ENCODE measurements at regions not wholly inside any gene's neighbourhood (a gene's known extent, or its start where the extent isn't known, plus 50 kb on each side); places are given as distances from the start of the nearest gene placed in this dataset.
"Not testable (repeated sequence)": the region's sequence is repeated elsewhere in the genome, so short reads cannot be mapped to it uniquely, and the experiment has no call there.

DNA sequence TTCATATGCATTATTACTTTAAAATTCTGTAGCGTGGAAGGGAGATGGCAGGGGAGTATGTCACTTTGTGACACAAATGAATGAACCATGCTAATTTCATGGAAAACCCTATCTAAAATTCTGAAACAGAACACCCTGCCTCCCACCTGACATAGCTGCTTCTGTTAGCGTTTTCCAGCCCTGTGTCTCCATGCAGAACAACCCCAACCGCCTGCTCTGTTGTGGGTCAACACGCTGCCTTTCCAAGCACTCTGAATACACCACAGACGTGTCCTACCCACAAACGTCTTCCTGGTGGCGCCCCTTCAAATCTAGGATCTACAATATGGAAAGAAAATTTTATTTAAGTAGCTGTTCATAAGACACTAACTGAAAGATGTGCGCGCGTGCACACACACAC is 238.6 kb downstream of the TRIML1 start:
- intact Hi-C loops (cut with DNase I) = no loop called here
- no peaks in the 10 kb centered on the region for H3K27me3 ChIP-seq
- peaks cover 0 to 11% (median 2%) of the 10 kb centered on the region in 4 donors for H3K9me3 ChIP-seq
- no peak for DNase-seq (ENCODE audit: extremely low spot score)
- H3K4me3 ChIP-seq = no peak overlapping the region
- no peak for TF ChIP-seq EP300 (IDR thresholded peaks at IDR 0.05)
- TF ChIP-seq, protein P1, sequence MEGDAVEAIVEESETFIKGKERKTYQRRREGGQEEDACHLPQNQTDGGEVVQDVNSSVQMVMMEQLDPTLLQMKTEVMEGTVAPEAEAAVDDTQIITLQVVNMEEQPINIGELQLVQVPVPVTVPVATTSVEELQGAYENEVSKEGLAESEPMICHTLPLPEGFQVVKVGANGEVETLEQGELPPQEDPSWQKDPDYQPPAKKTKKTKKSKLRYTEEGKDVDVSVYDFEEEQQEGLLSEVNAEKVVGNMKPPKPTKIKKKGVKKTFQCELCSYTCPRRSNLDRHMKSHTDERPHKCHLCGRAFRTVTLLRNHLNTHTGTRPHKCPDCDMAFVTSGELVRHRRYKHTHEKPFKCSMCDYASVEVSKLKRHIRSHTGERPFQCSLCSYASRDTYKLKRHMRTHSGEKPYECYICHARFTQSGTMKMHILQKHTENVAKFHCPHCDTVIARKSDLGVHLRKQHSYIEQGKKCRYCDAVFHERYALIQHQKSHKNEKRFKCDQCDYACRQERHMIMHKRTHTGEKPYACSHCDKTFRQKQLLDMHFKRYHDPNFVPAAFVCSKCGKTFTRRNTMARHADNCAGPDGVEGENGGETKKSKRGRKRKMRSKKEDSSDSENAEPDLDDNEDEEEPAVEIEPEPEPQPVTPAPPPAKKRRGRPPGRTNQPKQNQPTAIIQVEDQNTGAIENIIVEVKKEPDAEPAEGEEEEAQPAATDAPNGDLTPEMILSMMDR (IDR thresholded peaks at IDR 0.05) = no peak
- no peak for TF ChIP-seq POLR2AphosphoS5 (IDR thresholded peaks at IDR 0.05)
- TF ChIP-seq POLR2A (IDR thresholded peaks at IDR 0.05; ENCODE audit: low read depth) = no peak
- H3K36me3 ChIP-seq = no peaks in the 10 kb centered on the region
- H3K4me1 ChIP-seq = peaks cover 0 to 1% (median 0%) of the 10 kb centered on the region in 4 donors
- 88% methylated on average over 10 of the region's 10 CpGs for WGBS
- no peak overlapping the region for H3K27ac ChIP-seq (replicated peaks in 1 of 4)

DNA sequence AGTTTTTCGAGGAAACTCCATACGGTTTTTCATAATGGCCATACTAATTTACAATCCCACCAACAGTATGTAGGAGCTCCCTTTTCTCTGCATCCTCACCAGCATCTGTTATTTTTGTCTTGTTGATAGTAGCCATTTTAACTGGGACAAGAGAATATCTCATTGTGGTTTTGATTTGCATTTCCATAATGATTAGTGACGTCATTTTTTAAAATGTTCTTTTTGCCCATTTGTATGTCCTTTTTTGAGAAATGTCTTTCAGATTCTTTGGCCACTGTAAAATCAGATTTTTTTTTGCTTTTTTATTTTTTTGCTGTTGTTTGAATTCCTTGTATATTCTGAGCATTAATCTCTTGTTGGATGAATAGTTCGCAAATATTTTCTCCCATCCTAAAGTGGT is 243.9 kb downstream of the TRIML1 start:
- no peaks in the 10 kb centered on the region for H3K4me1 ChIP-seq

DNA sequence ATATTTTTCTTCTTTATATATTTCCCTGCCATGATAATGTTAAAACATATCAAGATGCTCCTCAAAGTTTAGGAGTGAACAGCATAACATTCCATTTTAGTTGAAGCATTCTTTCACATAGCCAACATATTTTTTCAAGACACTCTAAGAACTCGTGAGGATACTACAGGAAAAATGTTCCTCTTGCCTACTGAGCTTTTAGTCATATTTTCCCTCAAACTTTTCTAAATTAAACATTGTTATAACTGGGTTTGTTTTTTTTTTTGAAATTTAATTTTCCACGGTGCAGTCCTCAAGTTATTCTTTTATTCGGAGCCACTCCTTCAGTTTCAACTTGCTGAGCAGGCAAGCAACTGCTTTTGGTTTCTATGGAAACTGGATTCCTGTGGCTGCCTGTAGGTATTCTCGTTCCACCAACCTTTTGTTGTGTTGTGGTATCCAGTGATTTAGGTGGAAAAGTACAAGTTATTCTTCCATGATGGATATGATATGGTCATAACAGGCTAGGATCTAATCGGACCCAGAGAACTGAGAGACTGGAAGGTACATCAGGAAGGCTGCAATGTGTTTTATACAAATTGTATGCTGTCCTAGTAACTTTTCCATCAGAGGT is 248.0 kb downstream of the TRIML1 start:
- no peaks in the 10 kb centered on the region for H3K27me3 ChIP-seq
- H3K9me3 ChIP-seq = peaks cover 0 to 7% (median 0%) of the 10 kb centered on the region in 4 donors
- intact Hi-C loops (cut with DNase I) = no loop called here
- H3K4me1 ChIP-seq = no peaks in the 10 kb centered on the region
- no peak overlapping the region for H3K4me3 ChIP-seq
- no peak for TF ChIP-seq POLR2A (IDR thresholded peaks at IDR 0.05; ENCODE audit: low read depth)
- TF ChIP-seq, protein P1 (IDR thresholded peaks at IDR 0.05) = no peak
- TF ChIP-seq POLR2AphosphoS5 (IDR thresholded peaks at IDR 0.05) = no peak
- TF ChIP-seq EP300 (IDR thresholded peaks at IDR 0.05) = no peak
- H3K36me3 ChIP-seq = no peaks in the 10 kb centered on the region
- no peak overlapping the region for H3K27ac ChIP-seq (replicated peaks in 1 of 4)
- DNase-seq (ENCODE audit: extremely low spot score) = no peak
- 31% methylated on average over 5 of the region's 5 CpGs for WGBS

More for the DNA sequence above, 243.9 kb downstream of the TRIML1 start:
- intact Hi-C loops (cut with DNase I) = no loop called here
- Histone ChIP-seq H3K9me3 (peaks cover 0 to 7% (median 0%) of the 10 kb centered on the region in 4 donors), H3K27me3 (no peaks in the 10 kb centered on the region), H3K36me3 (no peaks in the 10 kb centered on the region), H3K4me3 (no peak overlapping the region), H3K27ac (replicated peaks in 1 of 4) (no peak overlapping the region)
- no peak for TF ChIP-seq POLR2AphosphoS5 (IDR thresholded peaks at IDR 0.05)
- no peak for TF ChIP-seq EP300 (IDR thresholded peaks at IDR 0.05)
- TF ChIP-seq, protein P1 (IDR thresholded peaks at IDR 0.05) = no peak
- TF ChIP-seq POLR2A (IDR thresholded peaks at IDR 0.05; ENCODE audit: low read depth) = no peak
- WGBS = 96% methylated on average over 4 of the region's 4 CpGs
- DNase-seq (ENCODE audit: extremely low spot score) = no peak

DNA sequence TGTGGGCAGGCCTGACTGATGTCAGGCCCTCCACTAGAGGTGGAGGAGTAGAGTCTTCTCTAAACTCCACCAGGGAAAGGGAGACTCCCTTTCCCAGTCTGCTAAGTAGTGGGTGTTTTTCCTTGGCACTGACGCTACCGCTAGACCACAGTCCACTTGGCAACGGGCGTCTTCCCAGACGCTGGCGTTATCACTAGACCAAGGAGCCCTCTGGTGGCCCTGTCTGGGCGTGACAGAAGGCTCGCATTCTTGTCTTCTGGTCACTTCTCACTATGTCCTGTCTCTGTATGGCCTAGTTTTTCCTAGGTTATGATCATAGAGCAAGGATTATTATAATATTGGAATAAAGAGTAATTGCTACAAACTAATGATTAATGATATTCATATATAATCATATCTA is 252.1 kb downstream of the TRIML1 start:
- intact Hi-C loops (cut with DNase I); H3K4me3 ChIP-seq; H3K27ac ChIP-seq (replicated peaks in 1 of 4); H3K36me3 ChIP-seq; H3K9me3 ChIP-seq; H3K4me1 ChIP-seq; H3K27me3 ChIP-seq; DNase-seq (ENCODE audit: extremely low spot score): not testable (repeated sequence)
- 94% methylated on average over 8 of the region's 8 CpGs for WGBS

DNA sequence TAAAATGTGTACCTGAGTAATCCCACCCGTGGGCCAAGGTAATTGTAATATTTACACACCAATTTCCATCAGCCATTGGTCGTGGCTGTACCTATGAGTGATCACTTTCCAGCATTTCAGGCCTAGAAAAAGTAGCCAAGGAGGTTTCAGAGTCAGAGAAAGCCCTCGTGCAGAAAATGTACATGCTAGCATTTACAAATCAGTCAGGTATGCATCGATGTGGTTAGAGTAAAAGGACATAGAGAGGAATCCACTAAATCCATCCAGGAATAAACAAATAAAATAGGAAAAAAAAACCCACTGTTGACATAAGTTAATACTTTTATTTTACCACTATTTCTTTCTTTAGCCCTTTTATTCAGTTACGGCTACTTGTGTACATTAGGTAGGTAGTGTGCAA is 256.8 kb downstream of the TRIML1 start:
- Histone ChIP-seq H3K36me3 (no peaks in the 10 kb centered on the region), H3K4me3 (no peak overlapping the region), H3K27ac (replicated peaks in 1 of 4) (no peak overlapping the region), H3K4me1 (no peaks in the 10 kb centered on the region), H3K27me3 (no peaks in the 10 kb centered on the region), H3K9me3 (no peaks in the 10 kb centered on the region)
- WGBS = 78% methylated on average over 5 of the region's 5 CpGs
- no peak for DNase-seq (ENCODE audit: extremely low spot score)
- intact Hi-C loops (cut with DNase I) = no loop called here
- TF ChIP-seq, protein P1 (IDR thresholded peaks at IDR 0.05) = no peak
- no peak for TF ChIP-seq EP300 (IDR thresholded peaks at IDR 0.05)
- TF ChIP-seq POLR2AphosphoS5 (IDR thresholded peaks at IDR 0.05) = no peak
- TF ChIP-seq POLR2A (IDR thresholded peaks at IDR 0.05; ENCODE audit: low read depth) = no peak
